GM19452 (cell line): ENCODE measurements at regions not wholly inside any gene's neighbourhood (a gene's known extent, or its start where the extent isn't known, plus 50 kb on each side); places are given as distances from the start of the nearest gene placed in this dataset.
"Not testable (repeated sequence)": the region's sequence is repeated elsewhere in the genome, so short reads cannot be mapped to it uniquely, and the experiment has no call there.

Experiments used
- ATAC-seq: cut with Tn5 transposase; IDR thresholded peaks from one replicate; pipeline ENCODE4 v1.9.1; 2021; ENCODE audit not compliant: unreplicated experiment

- ATAC-seq: no peak
These were observed 268.9 kb upstream of the RBMS3 start for GRCh38 chr3:29011966-29012365.

- ATAC-seq: no peak
These were observed 257.9 kb upstream of the RBMS3 start for GRCh38 chr3:29022976-29023375.

- ATAC-seq: peak; percentile 93
These were observed 254.6 kb upstream of the RBMS3 start for GRCh38 chr3:29026286-29026685.

GRCh38 chr3:29026959-29027358 is 253.9 kb upstream of the RBMS3 start:
- no peak for ATAC-seq

- ATAC-seq: not testable (repeated sequence)
These were observed 249.7 kb upstream of the RBMS3 start for GRCh38 chr3:29031175-29031574.

GRCh38 chr3:29033511-29033910 is 247.4 kb upstream of the RBMS3 start:
- no peak for ATAC-seq

GRCh38 chr3:29050155-29050554 is 230.7 kb upstream of the RBMS3 start:
- no peak for ATAC-seq

- ATAC-seq: no peak
These were observed 223.5 kb upstream of the RBMS3 start for GRCh38 chr3:29057326-29057725.

GRCh38 chr3:29064085-29064484 is 216.8 kb upstream of the RBMS3 start:
- ATAC-seq: no peak

- ATAC-seq: no peak
These were observed 215.6 kb upstream of the RBMS3 start for GRCh38 chr3:29065211-29065785.

GRCh38 chr3:29067007-29067406 is 213.9 kb upstream of the RBMS3 start:
- no peak for ATAC-seq

GRCh38 chr3:29070959-29071634 is 209.8 kb upstream of the RBMS3 start:
- ATAC-seq: no peak

GRCh38 chr3:29072611-29073010 is 208.3 kb upstream of the RBMS3 start:
- ATAC-seq: no peak

GRCh38 chr3:29077356-29077755 is 203.5 kb upstream of the RBMS3 start:
- no peak for ATAC-seq

GRCh38 chr3:29079358-29079757 is 201.5 kb upstream of the RBMS3 start:
- no peak for ATAC-seq

- ATAC-seq: no peak
These were observed 199.9 kb upstream of the RBMS3 start for GRCh38 chr3:29080967-29081366.

GRCh38 chr3:29083081-29083480 is 197.8 kb upstream of the RBMS3 start:
- ATAC-seq: no peak

GRCh38 chr3:29083676-29084075 is 197.2 kb upstream of the RBMS3 start:
- no peak for ATAC-seq

- no peak for ATAC-seq
These were observed 192.3 kb upstream of the RBMS3 start for GRCh38 chr3:29088579-29088978.

- ATAC-seq: no peak
These were observed 189.8 kb upstream of the RBMS3 start for GRCh38 chr3:29090912-29091597.

GRCh38 chr3:29091599-29092189 is 189.2 kb upstream of the RBMS3 start:
- no peak for ATAC-seq

- ATAC-seq: no peak
These were observed 188.5 kb upstream of the RBMS3 start for GRCh38 chr3:29092348-29092747.
